ENCODE measurements at regions not wholly inside any gene's neighbourhood (a gene's known extent, or its start where the extent isn't known, plus 50 kb on each side); places are given as distances from the start of the nearest gene placed in this dataset.

GRCh38 chr4:120352739-120353138, 286.1 kb upstream of the MAD2L1 start:
- no peaks in the 10 kb centered on the region for H3K36me3 ChIP-seq (ENCODE audit: control insufficient read depth in 2 of 2, insufficient read depth in 2 of 2, low read length in 1 of 2)
- WGBS: 98% methylated on average over 1 of the region's 1 CpG
- H3K27ac ChIP-seq (ENCODE audit: low read depth in 1 of 2, low read length in 1 of 2): no peak overlapping the region
- H3K27me3 ChIP-seq (ENCODE audit: control insufficient read depth in 2 of 2, insufficient read depth in 1 of 2, low read length in 1 of 2): no peaks in the 10 kb centered on the region
- DNase-seq (ENCODE audit: low read depth in 6 of 9, low spot score in 9 of 9): no peak
- H3K4me3 ChIP-seq (ENCODE audit: low read length in 2 of 2): no peak overlapping the region
- H3K4me1 ChIP-seq (ENCODE audit: control insufficient read depth in 2 of 2, insufficient read depth in 2 of 2, low read length in 2 of 2): no peaks in the 10 kb centered on the region
- no peaks in the 10 kb centered on the region for H3K9me3 ChIP-seq (ENCODE audit: control insufficient read depth in 2 of 2, insufficient read depth in 1 of 2, low read length in 1 of 2)

- Histone ChIP-seq H3K36me3 (ENCODE audit: control insufficient read depth in 2 of 2, insufficient read depth in 2 of 2, low read length in 1 of 2) (no peaks in the 10 kb centered on the region), H3K4me1 (ENCODE audit: control insufficient read depth in 2 of 2, insufficient read depth in 2 of 2, low read length in 2 of 2) (no peaks in the 10 kb centered on the region), H3K27me3 (ENCODE audit: control insufficient read depth in 2 of 2, insufficient read depth in 1 of 2, low read length in 1 of 2) (no peaks in the 10 kb centered on the region), H3K27ac (ENCODE audit: low read depth in 1 of 2, low read length in 1 of 2) (no peak overlapping the region), H3K4me3 (ENCODE audit: low read length in 2 of 2) (no peak overlapping the region), H3K9me3 (ENCODE audit: control insufficient read depth in 2 of 2, insufficient read depth in 1 of 2, low read length in 1 of 2) (no peaks in the 10 kb centered on the region)
- DNase-seq (ENCODE audit: low read depth in 6 of 9, low spot score in 9 of 9): no peak
- 93% methylated on average over 1 of the region's 1 CpG for WGBS
These were observed 282.3 kb upstream of the MAD2L1 start for GRCh38 chr4:120348948-120349347.

- H3K27ac ChIP-seq (ENCODE audit: low read depth in 1 of 2, low read length in 1 of 2): no peak overlapping the region
- DNase-seq (ENCODE audit: low read depth in 6 of 9, low spot score in 9 of 9): no peak
- H3K36me3 ChIP-seq (ENCODE audit: control insufficient read depth in 2 of 2, insufficient read depth in 2 of 2, low read length in 1 of 2): no peaks in the 10 kb centered on the region
- 54% methylated on average over 2 of the region's 2 CpGs for WGBS
- H3K27me3 ChIP-seq (ENCODE audit: control insufficient read depth in 2 of 2, insufficient read depth in 1 of 2, low read length in 1 of 2): no peaks in the 10 kb centered on the region
- no peak overlapping the region for H3K4me3 ChIP-seq (ENCODE audit: low read length in 2 of 2)
- no peaks in the 10 kb centered on the region for H3K9me3 ChIP-seq (ENCODE audit: control insufficient read depth in 2 of 2, insufficient read depth in 1 of 2, low read length in 1 of 2)
- no peaks in the 10 kb centered on the region for H3K4me1 ChIP-seq (ENCODE audit: control insufficient read depth in 2 of 2, insufficient read depth in 2 of 2, low read length in 2 of 2)
These were observed 281.9 kb upstream of the MAD2L1 start for GRCh38 chr4:120348521-120348920.

GRCh38 chr4:120331486-120332370, 265.1 kb upstream of the MAD2L1 start:
- DNase-seq (ENCODE audit: low read depth in 6 of 9, low spot score in 9 of 9): no peak
- Histone ChIP-seq H3K9me3 (ENCODE audit: control insufficient read depth in 2 of 2, insufficient read depth in 1 of 2, low read length in 1 of 2) (no peaks in the 10 kb centered on the region), H3K4me3 (ENCODE audit: low read length in 2 of 2) (no peak overlapping the region), H3K27ac (ENCODE audit: low read depth in 1 of 2, low read length in 1 of 2) (no peak overlapping the region), H3K27me3 (ENCODE audit: control insufficient read depth in 2 of 2, insufficient read depth in 1 of 2, low read length in 1 of 2) (no peaks in the 10 kb centered on the region), H3K36me3 (ENCODE audit: control insufficient read depth in 2 of 2, insufficient read depth in 2 of 2, low read length in 1 of 2) (no peaks in the 10 kb centered on the region), H3K4me1 (ENCODE audit: control insufficient read depth in 2 of 2, insufficient read depth in 2 of 2, low read length in 2 of 2) (no peaks in the 10 kb centered on the region)
- WGBS: 82% methylated on average over 4 of the region's 4 CpGs

GRCh38 chr4:120329386-120329785, 262.7 kb upstream of the MAD2L1 start:
- H3K4me3 ChIP-seq (ENCODE audit: low read length in 2 of 2): no peak overlapping the region
- no peak overlapping the region for H3K27ac ChIP-seq (ENCODE audit: low read depth in 1 of 2, low read length in 1 of 2)
- 98% methylated on average over 1 of the region's 1 CpG for WGBS

GRCh38 chr4:120327276-120327675, 260.6 kb upstream of the MAD2L1 start:
- Histone ChIP-seq H3K9me3 (ENCODE audit: control insufficient read depth in 2 of 2, insufficient read depth in 1 of 2, low read length in 1 of 2) (no peaks in the 10 kb centered on the region), H3K36me3 (ENCODE audit: control insufficient read depth in 2 of 2, insufficient read depth in 2 of 2, low read length in 1 of 2) (no peaks in the 10 kb centered on the region), H3K4me1 (ENCODE audit: control insufficient read depth in 2 of 2, insufficient read depth in 2 of 2, low read length in 2 of 2) (no peaks in the 10 kb centered on the region), H3K4me3 (ENCODE audit: low read length in 2 of 2) (no peak overlapping the region), H3K27ac (ENCODE audit: low read depth in 1 of 2, low read length in 1 of 2) (no peak overlapping the region), H3K27me3 (ENCODE audit: control insufficient read depth in 2 of 2, insufficient read depth in 1 of 2, low read length in 1 of 2) (no peaks in the 10 kb centered on the region)
- DNase-seq (ENCODE audit: low read depth in 6 of 9, low spot score in 9 of 9): no peak

More at GRCh38 chr4:120329386-120329785, 262.7 kb upstream of the MAD2L1 start:
- Histone ChIP-seq H3K4me1 (ENCODE audit: control insufficient read depth in 2 of 2, insufficient read depth in 2 of 2, low read length in 2 of 2) (no peaks in the 10 kb centered on the region), H3K27me3 (ENCODE audit: control insufficient read depth in 2 of 2, insufficient read depth in 1 of 2, low read length in 1 of 2) (no peaks in the 10 kb centered on the region), H3K36me3 (ENCODE audit: control insufficient read depth in 2 of 2, insufficient read depth in 2 of 2, low read length in 1 of 2) (no peaks in the 10 kb centered on the region), H3K9me3 (ENCODE audit: control insufficient read depth in 2 of 2, insufficient read depth in 1 of 2, low read length in 1 of 2) (no peaks in the 10 kb centered on the region)
- no peak for DNase-seq (ENCODE audit: low read depth in 6 of 9, low spot score in 9 of 9)

- H3K4me3 ChIP-seq (ENCODE audit: low read length in 2 of 2): no peak overlapping the region
- H3K4me1 ChIP-seq (ENCODE audit: control insufficient read depth in 2 of 2, insufficient read depth in 2 of 2, low read length in 2 of 2): no peaks in the 10 kb centered on the region
- 61% methylated on average over 1 of the region's 1 CpG for WGBS
These were observed 252.6 kb upstream of the MAD2L1 start for GRCh38 chr4:120319046-120319767.

GRCh38 chr4:120318196-120318846, 251.7 kb upstream of the MAD2L1 start:
- WGBS: 73% methylated on average over 5 of the region's 5 CpGs
- H3K36me3 ChIP-seq (ENCODE audit: control insufficient read depth in 2 of 2, insufficient read depth in 2 of 2, low read length in 1 of 2): no peaks in the 10 kb centered on the region
- H3K9me3 ChIP-seq (ENCODE audit: control insufficient read depth in 2 of 2, insufficient read depth in 1 of 2, low read length in 1 of 2): no peaks in the 10 kb centered on the region

More at GRCh38 chr4:120319046-120319767, 252.6 kb upstream of the MAD2L1 start:
- Histone ChIP-seq H3K9me3 (ENCODE audit: control insufficient read depth in 2 of 2, insufficient read depth in 1 of 2, low read length in 1 of 2) (no peaks in the 10 kb centered on the region), H3K27me3 (ENCODE audit: control insufficient read depth in 2 of 2, insufficient read depth in 1 of 2, low read length in 1 of 2) (no peaks in the 10 kb centered on the region), H3K27ac (ENCODE audit: low read depth in 1 of 2, low read length in 1 of 2) (no peak overlapping the region), H3K36me3 (ENCODE audit: control insufficient read depth in 2 of 2, insufficient read depth in 2 of 2, low read length in 1 of 2) (no peaks in the 10 kb centered on the region)
- DNase-seq (ENCODE audit: low read depth in 6 of 9, low spot score in 9 of 9): no peak

GRCh38 chr4:120317713-120318112, 251.1 kb upstream of the MAD2L1 start:
- Histone ChIP-seq H3K4me3 (ENCODE audit: low read length in 2 of 2) (no peak overlapping the region), H3K4me1 (ENCODE audit: control insufficient read depth in 2 of 2, insufficient read depth in 2 of 2, low read length in 2 of 2) (no peaks in the 10 kb centered on the region), H3K36me3 (ENCODE audit: control insufficient read depth in 2 of 2, insufficient read depth in 2 of 2, low read length in 1 of 2) (no peaks in the 10 kb centered on the region), H3K27me3 (ENCODE audit: control insufficient read depth in 2 of 2, insufficient read depth in 1 of 2, low read length in 1 of 2) (no peaks in the 10 kb centered on the region), H3K9me3 (ENCODE audit: control insufficient read depth in 2 of 2, insufficient read depth in 1 of 2, low read length in 1 of 2) (no peaks in the 10 kb centered on the region), H3K27ac (ENCODE audit: low read depth in 1 of 2, low read length in 1 of 2) (no peak overlapping the region)
- WGBS: 91% methylated on average over 2 of the region's 2 CpGs
- no peak for DNase-seq (ENCODE audit: low read depth in 6 of 9, low spot score in 9 of 9)

More at GRCh38 chr4:120318196-120318846, 251.7 kb upstream of the MAD2L1 start:
- no peak for DNase-seq (ENCODE audit: low read depth in 6 of 9, low spot score in 9 of 9)
- H3K4me3 ChIP-seq (ENCODE audit: low read length in 2 of 2): no peak overlapping the region
- H3K4me1 ChIP-seq (ENCODE audit: control insufficient read depth in 2 of 2, insufficient read depth in 2 of 2, low read length in 2 of 2): no peaks in the 10 kb centered on the region
- H3K27me3 ChIP-seq (ENCODE audit: control insufficient read depth in 2 of 2, insufficient read depth in 1 of 2, low read length in 1 of 2): no peaks in the 10 kb centered on the region
- no peak overlapping the region for H3K27ac ChIP-seq (ENCODE audit: low read depth in 1 of 2, low read length in 1 of 2)
